Astrocyte (in vitro differentiated cells and primary cell): ENCODE measurements at regions not wholly inside any gene's neighbourhood (a gene's known extent, or its start where the extent isn't known, plus 50 kb on each side); places are given as distances from the start of the nearest gene placed in this dataset.

Experiments used
- CTCF ChIP-seq: IDR thresholded peaks from 2 replicates; pipeline ENCODE4 v1.5.1; 2011; ENCODE audit warnings: low read depth, mild to moderate bottlenecking, inconsistent platforms, low read length, moderate library complexity; ENCODE audit not compliant: insufficient read depth
- EZH2 ChIP-seq: IDR thresholded peaks from 2 replicates; pipeline ENCODE4 v1.6.1; 2012; ENCODE audit warnings: mild to moderate bottlenecking, low read length, inconsistent platforms; ENCODE audit not compliant: insufficient read depth

- no peak for TF ChIP-seq CTCF
- TF ChIP-seq EZH2 = no peak
These were observed 1082.4 kb downstream of the CNTNAP5 start for GRCh38 chr2:125107446-125107845.
